ENCODE measurements at regions not wholly inside any gene's neighbourhood (a gene's known extent, or its start where the extent isn't known, plus 50 kb on each side); places are given as distances from the start of the nearest gene placed in this dataset.

GRCh38 chr2:128410035-128410757 is 91.5 kb upstream of the HS6ST1 start:
- TF ChIP-seq CTCF (IDR thresholded peaks at IDR 0.05; ENCODE audit: low read depth, low read length, missing input control) (no peak), FOXA1 (IDR thresholded peaks at IDR 0.05) (no peak), SP1 (IDR thresholded peaks at IDR 0.05) (no peak)

Data from liver (tissue), 3 donors.